ENCODE measurements at regions not wholly inside any gene's neighbourhood (a gene's known extent, or its start where the extent isn't known, plus 50 kb on each side); places are given as distances from the start of the nearest gene placed in this dataset.
"Not testable (repeated sequence)": the region's sequence is repeated elsewhere in the genome, so short reads cannot be mapped to it uniquely, and the experiment has no call there.

GRCh38 chr2:58730764-58731487, 489.8 kb upstream of the FANCL start:
- no peak for DNase-seq

- no peak for DNase-seq
These were observed 487.0 kb upstream of the FANCL start for GRCh38 chr2:58727981-58728656.

GRCh38 chr2:58721912-58722591, 480.9 kb upstream of the FANCL start:
- no peak for DNase-seq

GRCh38 chr2:58720770-58721697, 479.9 kb upstream of the FANCL start:
- DNase-seq = no peak

GRCh38 chr2:58720033-58720769, 479.1 kb upstream of the FANCL start:
- no peak for DNase-seq

- DNase-seq = no peak
These were observed 474.2 kb upstream of the FANCL start for GRCh38 chr2:58715344-58715743.

- no peak for DNase-seq
These were observed 473.1 kb upstream of the FANCL start for GRCh38 chr2:58714238-58714637.

- DNase-seq = no peak
These were observed 469.7 kb upstream of the FANCL start for GRCh38 chr2:58710795-58711279.

- no peak for DNase-seq
These were observed 468.7 kb upstream of the FANCL start for GRCh38 chr2:58709687-58710354.

- no peak for DNase-seq
These were observed 468.1 kb upstream of the FANCL start for GRCh38 chr2:58709274-58709673.

- no peak for DNase-seq
These were observed 467.4 kb upstream of the FANCL start for GRCh38 chr2:58708565-58708964.

GRCh38 chr2:58702302-58702885, 461.3 kb upstream of the FANCL start:
- DNase-seq = no peak

GRCh38 chr2:58701688-58702301, 460.7 kb upstream of the FANCL start:
- no peak for DNase-seq

GRCh38 chr2:58700591-58700990, 459.5 kb upstream of the FANCL start:
- no peak for DNase-seq

- DNase-seq = no peak
These were observed 458.3 kb upstream of the FANCL start for GRCh38 chr2:58699411-58699810.

GRCh38 chr2:58698620-58699019, 457.5 kb upstream of the FANCL start:
- DNase-seq = no peak

GRCh38 chr2:58694114-58694513, 453.0 kb upstream of the FANCL start:
- DNase-seq = not testable (repeated sequence)

- DNase-seq = not testable (repeated sequence)
These were observed 449.9 kb upstream of the FANCL start for GRCh38 chr2:58691041-58691440.

- DNase-seq = no peak
These were observed 447.7 kb upstream of the FANCL start for GRCh38 chr2:58688813-58689212.

- no peak for DNase-seq
These were observed 445.7 kb upstream of the FANCL start for GRCh38 chr2:58686776-58687175.
